ENCODE measurements at regions not wholly inside any gene's neighbourhood (a gene's known extent, or its start where the extent isn't known, plus 50 kb on each side); places are given as distances from the start of the nearest gene placed in this dataset.

- DNase-seq (ENCODE audit: low spot score in 2 of 2): no peak
- TF ChIP-seq POLR2AphosphoS5 (IDR thresholded peaks at IDR 0.05) (no peak), CTCF (IDR thresholded peaks at IDR 0.05) (no peak), POLR2A (IDR thresholded peaks at IDR 0.05) (no peak)
- Histone ChIP-seq H3K4me1 (no peaks in the 10 kb centered on the region), H3K4me3 (no peak overlapping the region), H3K36me3 (peaks cover 4% of the 10 kb centered on the region), H3K27me3 (no peaks in the 10 kb centered on the region), H3K27ac (no peak overlapping the region), H3K9me3 (peaks cover 0 to 23% of the 10 kb centered on the region in 2 donors)
- intact Hi-C loops (cut with DNase I; ENCODE audit: low total_unique reads): no loop called here
Observed at GRCh38 chr4:66204534-66205247, 534.4 kb upstream of the EPHA5 start.

GRCh38 chr4:66202870-66203269 is 532.6 kb upstream of the EPHA5 start:
- no peak overlapping the region for H3K27ac ChIP-seq
- H3K4me1 ChIP-seq: no peaks in the 10 kb centered on the region
- H3K36me3 ChIP-seq: peaks cover 4% of the 10 kb centered on the region
- H3K4me3 ChIP-seq: no peak overlapping the region
- DNase-seq (ENCODE audit: low spot score in 2 of 2): no peak
- intact Hi-C loops (cut with DNase I; ENCODE audit: low total_unique reads): no loop called here
- peaks cover 0 to 8% of the 10 kb centered on the region in 2 donors for H3K9me3 ChIP-seq
- H3K27me3 ChIP-seq: no peaks in the 10 kb centered on the region
- TF ChIP-seq CTCF (IDR thresholded peaks at IDR 0.05) (no peak), POLR2AphosphoS5 (IDR thresholded peaks at IDR 0.05) (no peak), POLR2A (IDR thresholded peaks at IDR 0.05) (no peak)

GRCh38 chr4:66197451-66197850 is 527.2 kb upstream of the EPHA5 start:
- no peak for TF ChIP-seq POLR2A (IDR thresholded peaks at IDR 0.05)
- no peak for TF ChIP-seq POLR2AphosphoS5 (IDR thresholded peaks at IDR 0.05)
- Histone ChIP-seq H3K4me3 (no peak overlapping the region), H3K4me1 (no peaks in the 10 kb centered on the region), H3K27ac (no peak overlapping the region), H3K27me3 (no peaks in the 10 kb centered on the region), H3K36me3 (no peaks in the 10 kb centered on the region), H3K9me3 (no peaks in the 10 kb centered on the region)
- no peak for DNase-seq (ENCODE audit: low spot score in 2 of 2)
- intact Hi-C loops (cut with DNase I; ENCODE audit: low total_unique reads): no loop called here

- TF ChIP-seq CTCF (IDR thresholded peaks at IDR 0.05) (no peak), POLR2AphosphoS5 (IDR thresholded peaks at IDR 0.05) (no peak), POLR2A (IDR thresholded peaks at IDR 0.05) (no peak)
- no peaks in the 10 kb centered on the region for H3K9me3 ChIP-seq
- intact Hi-C loops (cut with DNase I; ENCODE audit: low total_unique reads): no loop called here
Observed at GRCh38 chr4:66193487-66193886, 523.2 kb upstream of the EPHA5 start.

GRCh38 chr4:66187175-66187720 is 517.0 kb upstream of the EPHA5 start:
- Histone ChIP-seq H3K27ac (no peak overlapping the region), H3K4me1 (no peaks in the 10 kb centered on the region), H3K27me3 (no peaks in the 10 kb centered on the region), H3K9me3 (peaks cover 3 to 5% of the 10 kb centered on the region in 2 donors), H3K4me3 (no peak overlapping the region), H3K36me3 (no peaks in the 10 kb centered on the region)
- no peak for TF ChIP-seq POLR2AphosphoS5 (IDR thresholded peaks at IDR 0.05)
- no peak for TF ChIP-seq CTCF (IDR thresholded peaks at IDR 0.05)
- TF ChIP-seq POLR2A (IDR thresholded peaks at IDR 0.05): no peak
- no peak for DNase-seq (ENCODE audit: low spot score in 2 of 2)
- intact Hi-C loops (cut with DNase I; ENCODE audit: low total_unique reads): loop anchor here (5.0 kb wide), 1 partner anchor 1410 kb away; no protein-coding TSS in a partner anchor

More at GRCh38 chr4:66193487-66193886, 523.2 kb upstream of the EPHA5 start:
- H3K4me1 ChIP-seq: no peaks in the 10 kb centered on the region
- DNase-seq (ENCODE audit: low spot score in 2 of 2): no peak
- H3K4me3 ChIP-seq: no peak overlapping the region
- no peaks in the 10 kb centered on the region for H3K36me3 ChIP-seq
- no peaks in the 10 kb centered on the region for H3K27me3 ChIP-seq
- H3K27ac ChIP-seq: no peak overlapping the region

Data from breast epithelium (tissue), 4 donors.